ENCODE measurements at regions not wholly inside any gene's neighbourhood (a gene's known extent, or its start where the extent isn't known, plus 50 kb on each side); places are given as distances from the start of the nearest gene placed in this dataset.

- DNase-seq (ENCODE audit: low read depth in 1 of 2, low spot score in 1 of 2), result no peak
- ATAC-seq, result no peak
- CTCF ChIA-PET, result interaction anchor here (0.6 kb wide), 1 partner anchor 55 kb away, joined by 3 read pairs; no protein-coding TSS in a partner anchor
- TF ChIP-seq FOSL2 (IDR thresholded peaks at IDR 0.05) (no peak), FOSL2 (CRISPR knock-in tag; IDR thresholded peaks at IDR 0.05) (peak; percentile 70), NR3C1 (IDR thresholded peaks at IDR 0.05) (no peak)
- WGBS (ENCODE audit: missing lambda C conversion rate), result 52% methylated on average over 10 of the region's 10 CpGs
- Histone ChIP-seq H3K4me3 (no peak overlapping the region), H3K4me1 (no peaks in the 10 kb centered on the region), H3K27ac (no peak overlapping the region), H3K9me3 (no peaks in the 10 kb centered on the region), H3K4me2 (no peak overlapping the region)
- FAIRE-seq, result no peak
- POLR2A ChIA-PET, result no interaction called here
Measured at GRCh38 chr2:53519918-53520841, 247.4 kb upstream of the CHAC2 start.

DNA sequence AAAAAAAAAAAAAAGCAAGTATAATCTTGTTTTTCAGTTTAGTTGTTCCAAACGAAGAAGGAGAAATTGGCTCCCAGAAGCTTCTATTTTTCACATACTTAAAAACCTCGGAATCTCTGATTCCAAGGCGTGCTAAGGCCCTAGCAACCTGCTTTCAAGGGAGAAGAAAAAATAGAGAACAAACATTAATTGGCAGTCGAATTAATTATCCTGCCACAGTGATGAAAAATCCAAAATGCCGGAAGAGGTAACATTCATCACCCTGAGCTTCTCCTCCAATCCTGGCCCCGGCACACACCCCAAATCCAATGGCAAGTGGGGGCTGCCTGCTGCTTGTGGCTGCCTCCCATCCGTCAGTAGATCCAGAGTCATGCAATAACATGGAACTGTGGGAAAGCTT lies 250.2 kb upstream of the CHAC2 start:
- Histone ChIP-seq H3K4me2 (no peak overlapping the region), H3K27ac (no peak overlapping the region), H3K9me3 (no peaks in the 10 kb centered on the region), H3K4me3 (no peak overlapping the region), H3K4me1 (no peaks in the 10 kb centered on the region)
- DNase-seq (ENCODE audit: low read depth in 1 of 2, low spot score in 1 of 2), result no peak
- POLR2A ChIA-PET, result no interaction called here
- CTCF ChIA-PET, result interaction anchor here (1.2 kb wide), 1 partner anchor 13 kb away, joined by 3 read pairs; no protein-coding TSS in a partner anchor
- 53% methylated on average over 7 of the region's 7 CpGs for WGBS (ENCODE audit: missing lambda C conversion rate)
- TF ChIP-seq RNF2 (IDR thresholded peaks at IDR 0.05; ENCODE audit: borderline replicate concordance, low read depth), result no peak
- TF ChIP-seq USF2 (IDR thresholded peaks at IDR 0.05), result no peak
- no peak for TF ChIP-seq ELK1 (IDR thresholded peaks at IDR 0.05; ENCODE audit: low read depth, low read length)
- no peak for TF ChIP-seq MAZ (IDR thresholded peaks at IDR 0.05; ENCODE audit: borderline replicate concordance, low read depth, low read length)
- no peak for TF ChIP-seq ESRRA (IDR thresholded peaks at IDR 0.05; ENCODE audit: borderline replicate concordance, low read length)
- no peak for TF ChIP-seq HOXB13 (CRISPR knock-in tag; IDR thresholded peaks at IDR 0.05; ENCODE audit: low read depth)
- TF ChIP-seq RCOR1 (IDR thresholded peaks at IDR 0.05; ENCODE audit: low read depth, low read length), result no peak
- TF ChIP-seq ZNF302 (CRISPR knock-in tag; IDR thresholded peaks at IDR 0.05), result no peak
- no peak for TF ChIP-seq BCL3 (IDR thresholded peaks at IDR 0.05)
- no peak for TF ChIP-seq CHD4 (IDR thresholded peaks at IDR 0.05; ENCODE audit: borderline replicate concordance)
- TF ChIP-seq RAD21 (conservative IDR thresholded peaks at IDR 0.05 in 1 of 2, IDR thresholded peaks at IDR 0.05 in 1 of 2), result no peak
- no peak for TF ChIP-seq CHD2 (IDR thresholded peaks at IDR 0.05; ENCODE audit: low read length, partially characterized antibody)
- no peak for ATAC-seq
- no peak for FAIRE-seq

DNA sequence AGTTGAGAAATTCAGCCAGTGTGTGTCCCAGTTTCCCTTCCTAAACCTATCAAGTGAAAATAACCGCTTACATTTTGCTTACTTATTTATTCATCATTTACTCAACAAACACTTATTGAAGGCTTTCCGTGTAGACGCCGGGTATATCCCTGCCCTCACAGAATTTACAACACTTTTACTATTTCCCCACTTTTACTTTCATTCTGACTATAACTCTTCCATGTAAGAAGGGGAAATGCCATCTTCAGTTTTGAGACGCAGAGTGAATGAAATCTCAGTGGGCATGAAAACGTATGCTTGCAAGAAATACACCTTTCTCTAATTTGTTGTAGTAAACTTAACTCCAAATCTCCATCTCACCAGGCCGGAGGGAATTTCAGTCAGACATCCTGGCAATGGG lies 251.0 kb upstream of the CHAC2 start:
- POLR2A ChIA-PET, result no interaction called here
- no peaks in the 10 kb centered on the region for H3K4me1 ChIP-seq
- no peak for DNase-seq (ENCODE audit: low read depth in 1 of 2, low spot score in 1 of 2)
- no peak for ATAC-seq
- H3K27ac ChIP-seq, result no peak overlapping the region
- H3K4me3 ChIP-seq, result no peak overlapping the region
- 72% methylated on average over 7 of the region's 7 CpGs for WGBS (ENCODE audit: missing lambda C conversion rate)
- TF ChIP-seq, protein P1, sequence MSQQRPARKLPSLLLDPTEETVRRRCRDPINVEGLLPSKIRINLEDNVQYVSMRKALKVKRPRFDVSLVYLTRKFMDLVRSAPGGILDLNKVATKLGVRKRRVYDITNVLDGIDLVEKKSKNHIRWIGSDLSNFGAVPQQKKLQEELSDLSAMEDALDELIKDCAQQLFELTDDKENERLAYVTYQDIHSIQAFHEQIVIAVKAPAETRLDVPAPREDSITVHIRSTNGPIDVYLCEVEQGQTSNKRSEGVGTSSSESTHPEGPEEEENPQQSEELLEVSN (IDR thresholded peaks at IDR 0.05; ENCODE audit: borderline replicate concordance, low read depth), result no peak
- TF ChIP-seq CBX2 (IDR thresholded peaks at IDR 0.05; ENCODE audit: borderline replicate concordance, low read depth), result no peak
- no peak for TF ChIP-seq CHD2 (IDR thresholded peaks at IDR 0.05; ENCODE audit: low read length, partially characterized antibody)
- no peak for TF ChIP-seq FOXS1 (CRISPR knock-in tag; IDR thresholded peaks at IDR 0.05)
- no peak for TF ChIP-seq SMC3 (IDR thresholded peaks at IDR 0.05)
- TF ChIP-seq, protein P2, sequence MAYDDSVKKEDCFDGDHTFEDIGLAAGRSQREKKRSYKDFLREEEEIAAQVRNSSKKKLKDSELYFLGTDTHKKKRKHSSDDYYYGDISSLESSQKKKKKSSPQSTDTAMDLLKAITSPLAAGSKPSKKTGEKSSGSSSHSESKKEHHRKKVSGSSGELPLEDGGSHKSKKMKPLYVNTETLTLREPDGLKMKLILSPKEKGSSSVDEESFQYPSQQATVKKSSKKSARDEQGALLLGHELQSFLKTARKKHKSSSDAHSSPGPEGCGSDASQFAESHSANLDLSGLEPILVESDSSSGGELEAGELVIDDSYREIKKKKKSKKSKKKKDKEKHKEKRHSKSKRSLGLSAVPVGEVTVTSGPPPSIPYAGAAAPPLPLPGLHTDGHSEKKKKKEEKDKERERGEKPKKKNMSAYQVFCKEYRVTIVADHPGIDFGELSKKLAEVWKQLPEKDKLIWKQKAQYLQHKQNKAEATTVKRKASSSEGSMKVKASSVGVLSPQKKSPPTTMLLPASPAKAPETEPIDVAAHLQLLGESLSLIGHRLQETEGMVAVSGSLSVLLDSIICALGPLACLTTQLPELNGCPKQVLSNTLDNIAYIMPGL (CRISPR knock-in tag; IDR thresholded peaks at IDR 0.05; ENCODE audit: borderline replicate concordance), result no peak
- no peak for TF ChIP-seq ESRRA (IDR thresholded peaks at IDR 0.05; ENCODE audit: borderline replicate concordance, low read length)
- TF ChIP-seq CTCF (IDR thresholded peaks at IDR 0.05), result no peak
- no peak for TF ChIP-seq POLR2A (IDR thresholded peaks at IDR 0.05; ENCODE audit: low read length)
- no peak for TF ChIP-seq ZNF302 (CRISPR knock-in tag; IDR thresholded peaks at IDR 0.05)
- H3K9me3 ChIP-seq, result no peaks in the 10 kb centered on the region
- H3K4me2 ChIP-seq, result no peak overlapping the region
- FAIRE-seq, result no peak
- CTCF ChIA-PET, result interaction anchor here (1.2 to 1.5 kb wide), 2 partner anchors 12 kb away, joined by 3 to 5 read pairs; no protein-coding TSS in a partner anchor

All from A549 (cell line).